ENCODE measurements at regions not wholly inside any gene's neighbourhood (a gene's known extent, or its start where the extent isn't known, plus 50 kb on each side); places are given as distances from the start of the nearest gene placed in this dataset.
A peak's percentile ranks its signal among the peaks of the same experiment; 100 is the strongest.
"Not testable (repeated sequence)": the region's sequence is repeated elsewhere in the genome, so short reads cannot be mapped to it uniquely, and the experiment has no call there.

- no peak for DNase-seq (ENCODE audit: low read depth)
Observed at GRCh38 chr18:10169814-10170213, 256.0 kb downstream of the VAPA start.

GRCh38 chr18:10170375-10170774 lies 256.6 kb downstream of the VAPA start:
- DNase-seq (ENCODE audit: low read depth) = no peak

DNA sequence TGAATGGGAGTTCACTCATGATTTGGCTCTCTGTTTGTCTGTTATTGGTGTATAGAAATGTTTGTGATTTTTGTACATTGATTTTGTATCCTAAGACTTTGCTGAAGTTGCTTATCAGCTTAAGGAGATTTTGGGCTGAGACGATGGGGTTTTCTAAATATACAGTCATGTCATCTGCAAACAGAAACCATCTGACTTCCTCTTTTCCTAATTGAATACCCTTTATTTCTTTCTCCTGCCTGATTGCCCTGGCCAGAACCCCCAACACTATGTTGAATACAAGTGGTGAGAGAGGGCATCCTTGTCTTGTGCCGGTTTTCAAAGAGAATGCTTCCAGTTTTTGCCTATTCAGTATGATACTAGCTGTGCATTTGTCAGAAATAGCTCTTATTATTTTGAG lies 261.5 kb downstream of the VAPA start:
- DNase-seq (ENCODE audit: low read depth) = not testable (repeated sequence)

DNA sequence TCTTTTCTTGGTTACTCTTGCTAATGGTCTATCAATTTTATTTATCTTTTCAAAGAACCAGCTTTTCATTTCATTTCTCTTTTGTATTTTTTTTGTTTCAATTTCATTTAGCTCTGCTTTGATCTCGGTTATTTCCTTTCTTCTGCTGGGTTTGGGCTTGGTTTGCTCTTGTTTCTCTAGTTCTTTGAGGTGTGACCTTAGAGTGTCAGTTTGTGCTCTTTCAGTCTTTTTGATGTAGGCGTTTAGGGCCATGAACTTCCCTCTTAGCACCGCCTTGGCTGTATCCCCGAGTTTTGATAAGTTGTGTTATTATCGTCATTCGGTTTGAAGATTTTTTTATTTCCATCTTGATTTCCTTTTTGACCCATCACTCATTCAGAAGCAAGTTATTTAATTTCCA lies 265.5 kb downstream of the VAPA start:
- DNase-seq (ENCODE audit: low read depth) = not testable (repeated sequence)

DNA sequence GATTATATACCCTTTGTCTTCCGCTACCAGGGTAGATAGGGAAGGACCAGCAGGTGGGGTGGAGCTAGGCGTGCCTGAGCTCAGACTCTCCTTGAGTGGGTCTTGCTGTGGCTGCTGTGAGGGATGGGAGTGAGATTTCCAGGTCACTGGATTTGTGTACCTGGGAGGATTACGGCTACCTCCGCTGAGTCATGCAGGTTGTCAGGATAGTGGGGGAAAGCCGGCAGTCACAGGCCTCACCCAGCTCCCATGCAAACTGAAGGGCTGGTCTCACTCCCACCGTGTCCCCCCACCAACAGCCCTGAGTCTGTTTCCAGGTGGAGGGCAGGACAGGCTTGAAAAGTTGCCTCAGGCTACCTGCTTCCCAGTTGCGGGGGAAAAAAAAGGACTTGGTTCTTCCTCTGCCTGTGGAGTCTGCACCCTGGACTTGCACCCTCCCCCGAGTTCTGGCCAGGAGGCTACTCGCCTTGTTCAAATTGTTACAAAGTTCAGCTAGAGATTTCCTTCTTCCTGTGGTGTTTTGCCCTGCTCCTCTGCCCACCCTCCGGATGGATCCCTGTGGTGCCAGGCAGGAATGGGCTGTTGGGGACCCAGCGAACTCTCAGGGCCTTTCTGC lies 268.3 kb downstream of the VAPA start:
- no peak for DNase-seq (ENCODE audit: low read depth)

DNA sequence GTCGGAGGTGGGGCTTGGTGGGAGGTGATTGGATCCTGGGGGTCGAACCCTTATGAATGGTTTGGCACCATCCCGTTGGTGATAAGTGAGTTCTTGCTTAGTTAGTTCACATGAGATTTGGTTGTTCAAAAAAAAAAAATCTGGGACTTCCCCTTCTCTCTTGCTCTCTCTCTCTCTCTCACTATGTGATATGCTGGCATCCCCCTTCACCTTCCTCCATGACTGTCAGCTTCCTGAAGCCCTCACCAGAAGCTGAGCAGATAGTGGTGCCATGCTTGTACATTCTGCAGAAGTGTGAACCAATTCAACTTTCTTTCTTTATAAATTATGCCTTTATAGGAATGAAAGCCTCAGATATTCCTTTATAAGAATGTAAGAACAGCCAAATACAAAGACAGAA lies 269.7 kb upstream of the APCDD1 start:
- DNase-seq (ENCODE audit: low read depth) = no peak

DNA sequence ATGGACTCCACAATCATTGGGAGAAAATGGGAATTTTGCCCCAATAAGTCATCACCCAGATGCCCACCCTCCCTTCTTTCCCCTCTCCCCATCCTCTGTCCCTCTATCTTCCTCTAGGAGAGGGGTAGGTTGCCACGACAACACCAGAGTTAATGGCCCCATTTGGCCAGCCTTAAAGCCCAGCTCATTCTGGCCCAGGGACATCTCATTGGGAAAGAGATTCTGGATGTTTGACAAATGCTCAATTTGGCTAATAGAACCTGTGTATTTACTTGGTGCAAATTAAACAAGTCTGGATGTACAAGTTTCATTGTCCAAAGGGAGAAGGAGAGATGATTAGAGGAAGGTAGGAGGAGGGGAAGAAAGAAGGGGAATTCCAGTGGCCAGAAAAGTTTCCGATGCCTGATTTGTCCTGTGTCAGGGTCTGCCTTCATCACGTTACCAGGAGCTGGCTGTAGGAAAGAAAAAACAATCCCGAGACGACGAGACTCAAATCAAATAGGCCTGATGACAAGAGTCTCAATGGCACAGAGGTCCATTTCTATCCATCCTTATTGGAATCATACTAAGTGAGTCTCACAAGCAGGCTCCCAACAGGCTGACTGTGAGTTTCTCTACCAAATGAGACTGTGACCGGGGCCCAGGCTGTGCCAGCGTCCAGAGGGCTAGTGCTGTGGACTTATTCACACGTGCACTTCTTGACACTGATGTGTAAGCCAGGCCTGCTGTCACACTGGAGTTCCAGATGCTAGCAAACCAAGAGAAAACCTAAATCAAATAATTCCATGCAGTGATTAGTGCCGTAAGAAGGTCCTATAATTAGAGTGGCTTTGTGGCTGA lies 265.2 kb upstream of the APCDD1 start:
- no peak for DNase-seq (ENCODE audit: low read depth)

GRCh38 chr18:10190564-10190963 lies 263.9 kb upstream of the APCDD1 start:
- DNase-seq (ENCODE audit: low read depth) = peak; percentile 62

GRCh38 chr18:10193444-10193843 lies 261.0 kb upstream of the APCDD1 start:
- no peak for DNase-seq (ENCODE audit: low read depth)

DNA sequence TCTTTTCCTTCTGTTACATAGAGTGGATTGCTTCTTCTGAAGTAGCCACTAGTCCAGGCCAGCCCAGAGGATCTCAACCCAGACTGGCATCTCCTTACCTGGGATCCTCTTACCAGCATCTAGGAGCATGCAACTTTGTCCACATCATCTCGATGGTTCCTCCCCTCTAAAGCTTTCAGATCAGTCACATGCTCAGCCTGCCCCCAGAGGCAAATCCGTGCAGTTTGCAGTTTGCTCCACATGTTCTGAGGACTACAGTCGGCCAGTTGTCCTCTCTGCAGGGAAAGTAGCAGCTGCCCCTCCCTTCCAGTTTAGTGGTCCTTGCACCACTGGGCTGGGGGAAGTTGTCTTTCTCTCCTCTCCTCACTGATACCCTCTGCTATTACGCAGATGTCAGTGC lies 259.8 kb upstream of the APCDD1 start:
- peak; percentile 16 for DNase-seq (ENCODE audit: low read depth)

- no peak for DNase-seq (ENCODE audit: low read depth)
Observed at GRCh38 chr18:10195529-10195928, 258.9 kb upstream of the APCDD1 start.

DNA sequence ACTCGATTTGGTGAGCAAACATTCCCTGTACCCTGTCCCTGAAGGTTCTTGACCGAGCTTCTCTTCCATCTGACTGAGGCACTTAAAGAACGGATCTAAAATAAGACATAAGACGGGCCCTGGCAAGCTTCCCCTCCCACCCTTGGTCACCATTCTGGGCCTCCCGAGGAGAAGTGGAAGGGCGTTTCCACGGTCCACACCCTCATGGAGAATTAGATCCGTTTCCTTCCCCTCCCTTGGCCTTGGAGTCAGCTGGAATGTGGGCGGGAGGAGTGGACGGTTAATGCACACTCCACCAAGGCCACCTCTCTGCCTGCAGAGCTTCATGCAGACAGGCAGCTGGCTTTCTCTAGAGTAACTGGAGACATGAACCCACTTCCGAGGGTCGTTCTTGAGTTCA lies 257.3 kb upstream of the APCDD1 start:
- no peak for DNase-seq (ENCODE audit: low read depth)

- no peak for DNase-seq (ENCODE audit: low read depth)
Observed at GRCh38 chr18:10201226-10201625, 253.2 kb upstream of the APCDD1 start.

GRCh38 chr18:10201659-10202058 lies 252.8 kb upstream of the APCDD1 start:
- no peak for DNase-seq (ENCODE audit: low read depth)

DNA sequence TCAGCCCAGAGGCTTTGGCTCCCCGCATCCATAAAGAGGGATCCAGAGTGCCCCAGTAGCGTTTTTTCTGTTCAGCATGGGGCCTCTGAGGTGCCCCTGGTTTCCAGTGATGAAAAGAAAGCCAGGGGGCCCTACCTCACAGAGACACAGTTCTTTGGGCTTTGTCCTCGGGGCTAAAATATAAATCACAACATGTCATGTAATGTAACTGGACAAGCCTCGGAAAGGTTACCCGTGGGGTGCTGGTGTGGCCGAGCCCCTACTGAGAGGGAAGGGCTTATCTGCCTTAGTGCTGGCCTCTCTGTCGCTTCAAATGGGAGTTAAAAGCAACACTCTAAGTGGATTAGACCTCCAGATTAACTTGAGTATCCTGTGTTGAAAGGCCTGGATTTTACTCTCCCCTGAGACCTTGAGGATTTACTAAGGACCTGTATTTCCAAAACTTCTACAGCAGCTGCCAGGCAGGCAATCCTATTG lies 251.6 kb upstream of the APCDD1 start:
- DNase-seq (ENCODE audit: low read depth) = no peak

DNA sequence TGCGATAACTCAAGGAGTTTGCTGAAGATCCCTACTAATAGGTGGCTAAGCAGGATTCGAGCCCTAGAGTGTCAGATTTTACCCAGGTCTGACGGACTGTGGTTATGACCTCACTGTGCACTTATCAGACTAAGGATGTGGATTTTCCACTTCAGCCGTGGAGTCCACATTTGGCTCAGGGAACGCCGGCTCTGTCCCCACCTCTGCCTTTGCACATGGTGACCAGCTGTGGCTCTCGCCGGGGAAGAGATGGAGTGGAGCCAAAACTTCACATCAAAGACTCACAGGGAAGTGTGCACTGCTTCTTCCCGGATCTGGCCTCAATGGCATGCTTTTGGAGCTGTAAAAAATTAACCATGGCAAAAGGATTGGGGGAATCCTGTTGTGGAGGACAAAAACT lies 249.3 kb upstream of the APCDD1 start:
- peak; percentile 21 for DNase-seq (ENCODE audit: low read depth)

DNA sequence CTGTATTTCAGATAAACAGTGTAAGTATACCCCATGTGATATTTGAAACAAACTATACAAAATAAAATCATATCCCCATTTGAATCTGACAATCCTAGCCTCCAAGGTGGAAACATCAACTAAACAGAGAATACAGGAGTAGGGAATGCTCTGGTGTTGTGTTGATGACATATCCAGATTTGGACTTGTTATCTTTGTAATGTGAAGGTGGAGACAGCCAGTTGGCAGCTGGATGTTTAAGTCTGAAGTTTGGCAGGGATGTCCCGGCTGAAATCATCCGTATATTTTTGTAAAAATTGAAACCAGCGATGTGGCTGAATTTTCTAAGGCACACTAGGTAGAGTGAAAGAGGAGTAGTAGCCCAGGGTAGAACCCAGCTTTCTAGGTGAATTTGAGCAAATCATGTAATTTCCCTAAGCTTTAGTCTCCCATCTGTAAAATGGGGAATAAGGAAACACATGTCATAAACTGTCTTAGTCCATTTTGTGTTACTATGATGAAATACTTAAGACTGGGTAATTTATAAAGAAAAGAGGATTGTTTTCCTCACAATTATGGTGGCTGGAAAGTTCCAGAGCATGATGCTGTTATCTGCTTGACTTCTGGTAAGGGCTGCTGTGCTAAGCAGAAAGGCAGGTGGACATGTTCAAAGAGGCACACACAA lies 246.6 kb upstream of the APCDD1 start:
- no peak for DNase-seq (ENCODE audit: low read depth)

GRCh38 chr18:10209302-10209701 lies 245.1 kb upstream of the APCDD1 start:
- DNase-seq (ENCODE audit: low read depth) = no peak

DNA sequence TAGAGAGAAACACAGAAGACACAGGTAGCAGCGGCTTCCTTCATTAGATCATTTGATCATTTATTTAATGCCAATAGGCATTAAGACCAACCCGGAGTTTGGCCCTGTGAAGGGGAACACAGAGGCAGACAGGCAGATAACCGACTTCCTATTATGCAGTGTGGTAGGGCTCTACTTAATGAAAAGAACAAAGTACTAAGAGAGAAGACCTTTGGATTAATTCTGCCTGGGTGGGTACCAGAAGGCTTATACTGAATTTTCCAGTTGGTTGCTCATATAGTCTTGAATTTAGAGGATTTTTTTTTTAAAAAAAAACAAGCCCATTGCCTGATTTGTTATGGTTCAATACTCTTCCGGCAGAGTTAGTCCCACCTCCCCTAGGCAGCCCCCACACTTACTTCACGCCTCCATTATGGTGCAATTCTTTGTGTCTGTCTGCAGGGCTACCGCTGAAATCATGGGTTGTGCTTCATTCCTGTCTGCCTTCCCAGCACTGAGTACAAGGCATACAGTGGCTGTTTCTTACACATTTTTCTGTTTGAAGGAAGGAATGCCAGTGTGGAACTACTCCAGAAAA lies 244.3 kb upstream of the APCDD1 start:
- no peak for DNase-seq (ENCODE audit: low read depth)

DNA sequence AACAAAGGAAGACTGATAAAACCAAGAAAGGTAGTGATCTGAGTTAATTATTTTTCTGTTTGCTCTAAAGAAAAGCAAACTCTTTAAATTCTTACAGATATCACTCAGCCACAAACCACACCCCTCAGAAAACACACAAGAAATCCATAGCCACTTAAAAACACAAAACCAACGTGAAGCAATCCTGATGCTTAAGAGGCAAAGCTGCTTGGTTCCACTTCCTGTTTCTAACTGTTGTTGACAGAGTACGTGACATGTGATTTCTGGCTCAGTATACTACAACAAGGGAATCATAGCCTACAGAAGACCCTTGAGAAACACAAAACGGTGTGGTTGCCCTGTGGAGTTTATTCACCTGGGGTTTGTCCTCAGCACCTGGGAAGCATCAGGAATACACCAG lies 240.9 kb upstream of the APCDD1 start:
- peak; percentile 54 for DNase-seq (ENCODE audit: low read depth)

GRCh38 chr18:10215446-10215845 lies 239.0 kb upstream of the APCDD1 start:
- no peak for DNase-seq (ENCODE audit: low read depth)

- DNase-seq (ENCODE audit: low read depth) = no peak
Observed at GRCh38 chr18:10216791-10217190, 237.6 kb upstream of the APCDD1 start.

DNA sequence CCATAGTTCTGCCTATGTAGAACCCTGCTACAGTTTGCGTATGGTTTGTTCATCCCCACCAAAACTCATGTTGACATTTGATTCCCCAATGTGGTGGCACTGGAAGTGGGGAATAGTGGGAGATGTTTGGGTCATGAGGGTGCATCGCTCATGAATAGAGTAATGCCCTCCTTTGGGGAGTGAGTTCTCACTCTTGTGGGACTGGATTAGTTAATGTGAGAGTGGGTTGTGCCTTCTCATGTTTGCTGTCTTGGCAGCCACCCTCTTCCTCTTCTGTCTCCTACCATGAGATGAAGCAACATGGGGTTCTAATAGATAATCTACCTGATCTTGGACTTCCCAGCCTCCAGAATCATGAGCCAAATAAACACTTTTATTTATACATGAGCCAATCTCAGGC lies 237.2 kb upstream of the APCDD1 start:
- no peak for DNase-seq (ENCODE audit: low read depth)
